SU-DHL-6 (cell line): ENCODE measurements at regions not wholly inside any gene's neighbourhood (a gene's known extent, or its start where the extent isn't known, plus 50 kb on each side); places are given as distances from the start of the nearest gene placed in this dataset.

Experiments used
- EZH2phosphoT487 ChIP-seq: fragments of 200-600 bp; sonication (generic), shearing (Covaris generic); conservative IDR thresholded peaks from 2 replicates; pipeline ENCODE4 v1.6.1; 2018; ENCODE audit warnings: mild to moderate bottlenecking, antibody characterized with exemption, low read length, moderate library complexity, mixed read lengths
- TF ChIP-seq, protein P1 (sequence below): fragments of 200-600 bp; sonication (generic); IDR thresholded peaks from one replicate; pipeline ENCODE4 v1.5.1; 2017; ENCODE audit warnings: antibody characterized with exemption, mild to moderate bottlenecking, low read length, moderate library complexity; ENCODE audit not compliant: insufficient read depth, poor library complexity, severe bottlenecking

DNA sequence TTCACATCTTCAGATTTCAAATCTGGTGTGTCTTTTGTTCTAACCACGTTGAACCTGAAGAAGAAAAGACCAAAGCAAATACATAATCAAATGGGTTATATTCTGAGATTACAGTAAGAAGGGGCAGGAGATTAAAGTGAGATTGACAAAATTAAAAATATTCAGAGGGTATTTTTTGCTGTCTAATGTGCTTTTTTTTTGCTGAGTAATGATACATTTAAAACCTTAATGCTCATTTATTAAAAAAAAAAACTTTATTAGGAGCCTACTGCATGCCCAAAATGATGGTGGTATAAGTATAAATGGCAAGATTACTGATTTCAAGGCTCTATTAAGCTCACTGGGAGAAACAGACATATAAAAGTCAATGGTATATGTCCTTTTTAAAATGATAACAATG, 459.4 kb downstream of the FGF9 start:
- TF ChIP-seq, protein P1, sequence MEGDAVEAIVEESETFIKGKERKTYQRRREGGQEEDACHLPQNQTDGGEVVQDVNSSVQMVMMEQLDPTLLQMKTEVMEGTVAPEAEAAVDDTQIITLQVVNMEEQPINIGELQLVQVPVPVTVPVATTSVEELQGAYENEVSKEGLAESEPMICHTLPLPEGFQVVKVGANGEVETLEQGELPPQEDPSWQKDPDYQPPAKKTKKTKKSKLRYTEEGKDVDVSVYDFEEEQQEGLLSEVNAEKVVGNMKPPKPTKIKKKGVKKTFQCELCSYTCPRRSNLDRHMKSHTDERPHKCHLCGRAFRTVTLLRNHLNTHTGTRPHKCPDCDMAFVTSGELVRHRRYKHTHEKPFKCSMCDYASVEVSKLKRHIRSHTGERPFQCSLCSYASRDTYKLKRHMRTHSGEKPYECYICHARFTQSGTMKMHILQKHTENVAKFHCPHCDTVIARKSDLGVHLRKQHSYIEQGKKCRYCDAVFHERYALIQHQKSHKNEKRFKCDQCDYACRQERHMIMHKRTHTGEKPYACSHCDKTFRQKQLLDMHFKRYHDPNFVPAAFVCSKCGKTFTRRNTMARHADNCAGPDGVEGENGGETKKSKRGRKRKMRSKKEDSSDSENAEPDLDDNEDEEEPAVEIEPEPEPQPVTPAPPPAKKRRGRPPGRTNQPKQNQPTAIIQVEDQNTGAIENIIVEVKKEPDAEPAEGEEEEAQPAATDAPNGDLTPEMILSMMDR = no peak
- no peak for TF ChIP-seq EZH2phosphoT487
